NCI-H2171 (cell line): ENCODE measurements at regions not wholly inside any gene's neighbourhood (a gene's known extent, or its start where the extent isn't known, plus 50 kb on each side); places are given as distances from the start of the nearest gene placed in this dataset.
"Not testable (repeated sequence)": the region's sequence is repeated elsewhere in the genome, so short reads cannot be mapped to it uniquely, and the experiment has no call there.

Experiments
- DNase-seq: peaks from one replicate; lab custom pipeline; 2025; lab: John Stamatoyannopoulos, UW

GRCh38 chr2:176573612-176574483 is 304.6 kb downstream of the MTX2 start:
- no peak for DNase-seq

- no peak for DNase-seq
Observed at GRCh38 chr2:176574484-176575236, 305.4 kb downstream of the MTX2 start.

- DNase-seq, result no peak
Observed at GRCh38 chr2:176575237-176575744, 306.0 kb downstream of the MTX2 start.

GRCh38 chr2:176577054-176577453 is 307.8 kb downstream of the MTX2 start:
- DNase-seq, result no peak

GRCh38 chr2:176578292-176578691 is 309.1 kb downstream of the MTX2 start:
- not testable (repeated sequence) for DNase-seq

GRCh38 chr2:176579608-176580007 is 310.4 kb downstream of the MTX2 start:
- no peak for DNase-seq

- DNase-seq, result no peak
Observed at GRCh38 chr2:176581557-176582165, 312.4 kb downstream of the MTX2 start.

GRCh38 chr2:176582176-176582575 is 312.9 kb downstream of the MTX2 start:
- no peak for DNase-seq

- no peak for DNase-seq
Observed at GRCh38 chr2:176582990-176583481, 313.8 kb downstream of the MTX2 start.

GRCh38 chr2:176583607-176584006 is 314.4 kb downstream of the MTX2 start:
- DNase-seq, result no peak

- DNase-seq, result no peak
Observed at GRCh38 chr2:176584333-176584732, 315.1 kb downstream of the MTX2 start.

GRCh38 chr2:176585291-176585690 is 316.0 kb downstream of the MTX2 start:
- no peak for DNase-seq

GRCh38 chr2:176585791-176586190 is 316.5 kb downstream of the MTX2 start:
- DNase-seq, result no peak

- DNase-seq, result no peak
Observed at GRCh38 chr2:176589287-176589686, 320.0 kb downstream of the MTX2 start.

GRCh38 chr2:176589825-176590440 is 320.7 kb downstream of the MTX2 start:
- no peak for DNase-seq

- no peak for DNase-seq
Observed at GRCh38 chr2:176592216-176592615, 323.0 kb downstream of the MTX2 start.

GRCh38 chr2:176595986-176596385 is 326.7 kb downstream of the MTX2 start:
- DNase-seq, result no peak

- DNase-seq, result no peak
Observed at GRCh38 chr2:176597916-176598315, 328.7 kb downstream of the MTX2 start.

GRCh38 chr2:176598351-176598750 is 329.1 kb downstream of the MTX2 start:
- DNase-seq, result no peak

- no peak for DNase-seq
Observed at GRCh38 chr2:176599796-176600485, 330.7 kb downstream of the MTX2 start.

GRCh38 chr2:176601066-176601465 is 331.8 kb downstream of the MTX2 start:
- no peak for DNase-seq
